GM23248 (cell line): ENCODE measurements at regions not wholly inside any gene's neighbourhood (a gene's known extent, or its start where the extent isn't known, plus 50 kb on each side); places are given as distances from the start of the nearest gene placed in this dataset.
"Not testable (repeated sequence)": the region's sequence is repeated elsewhere in the genome, so short reads cannot be mapped to it uniquely, and the experiment has no call there.

Experiments used
- DNase-seq: peaks from one replicate; pipeline ENCODE4 v3.0.0-alpha.2; 2015
- H2AFZ ChIP-seq: fragments of 200-600 bp; sonication (generic); 2 replicates; pipeline ENCODE4 v1.6.1; 2016; ENCODE audit warnings: antibody characterized with exemption
- H3F3A ChIP-seq: fragments of 200-600 bp; sonication (generic); 2 replicates; pipeline ENCODE4 v1.6.1; 2016; ENCODE audit warnings: mild to moderate bottlenecking, antibody characterized with exemption, mixed run types; ENCODE audit not compliant: insufficient read depth
- H3K27ac ChIP-seq: fragments of 200-600 bp; sonication (generic); 2 replicates; pipeline ENCODE4 v1.5.1; 2016; ENCODE audit warnings: mild to moderate bottlenecking
- H3K27me3 ChIP-seq: fragments of 200-600 bp; sonication (generic); replicated peaks from 2 replicates; pipeline ENCODE4 v1.6.1; 2016; ENCODE audit warnings: mild to moderate bottlenecking; ENCODE audit not compliant: insufficient read depth
- H3K36me3 ChIP-seq: fragments of 200-600 bp; sonication (generic); 2 replicates; pipeline ENCODE4 v1.6.1; 2016; ENCODE audit warnings: low read depth, mild to moderate bottlenecking
- H3K4me1 ChIP-seq: fragments of 200-600 bp; sonication (generic); 2 replicates; pipeline ENCODE4 v1.6.1; 2016; ENCODE audit warnings: mild to moderate bottlenecking; ENCODE audit not compliant: insufficient read depth
- H3K4me2 ChIP-seq: fragments of 200-600 bp; sonication (generic); one replicate; pipeline ENCODE4 v1.6.1; 2016; ENCODE audit warnings: mild to moderate bottlenecking; ENCODE audit not compliant: unreplicated experiment
- H3K4me3 ChIP-seq: fragments of 200-600 bp; sonication (generic); 2 replicates; pipeline ENCODE4 v1.5.1; 2016; ENCODE audit warnings: mild to moderate bottlenecking
- H3K79me2 ChIP-seq: fragments of 200-600 bp; sonication (generic); 2 replicates; pipeline ENCODE4 v1.6.1; 2016; ENCODE audit warnings: mild to moderate bottlenecking; ENCODE audit not compliant: insufficient read depth
- H3K9ac ChIP-seq: fragments of 200-600 bp; sonication (generic); 2 replicates; pipeline ENCODE4 v1.6.1; 2016; ENCODE audit warnings: mild to moderate bottlenecking
- H3K9me2 ChIP-seq: fragments of 200-600 bp; sonication (generic); 2 replicates; pipeline ENCODE4 v1.6.1; 2016; ENCODE audit warnings: mixed run types, mild to moderate bottlenecking, moderate library complexity; ENCODE audit not compliant: insufficient read depth
- H3K9me3 ChIP-seq: fragments of 200-600 bp; sonication (generic); one replicate; pipeline ENCODE4 v1.6.1; 2017; ENCODE audit warnings: low read depth
- H4K20me1 ChIP-seq: fragments of 200-600 bp; sonication (generic); 2 replicates; pipeline ENCODE4 v1.6.0; 2016; ENCODE audit not compliant: insufficient read depth
- EZH2 ChIP-seq: fragments of 200-600 bp; sonication (generic); IDR thresholded peaks from 2 replicates; pipeline ENCODE4 v1.6.1; 2018; ENCODE audit warnings: antibody characterized with exemption, mild to moderate bottlenecking; ENCODE audit not compliant: insufficient read depth, poor library complexity, severe bottlenecking
- EZH2phosphoT487 ChIP-seq: fragments of 200-600 bp; sonication (generic); IDR thresholded peaks from 2 replicates; pipeline ENCODE4 v1.6.1; 2018; ENCODE audit warnings: antibody characterized with exemption, moderate library complexity, mild to moderate bottlenecking, low read depth; ENCODE audit not compliant: insufficient read depth
- WGBS, 2 experiments: methylation state at CpG; one replicate each; pipeline ENCODE4 v1.1.6; 2015 to 2017; ENCODE audit warnings: low lambda C conversion rate in 2 of 2, low coverage in 1 of 2; ENCODE audit errors: missing lambda C conversion rate in 2 of 2; 5-methylcytosine and 5-hydroxymethylcytosine counted together
- in situ Hi-C: fragments of 300-500 bp; cut with MboI; formaldehyde crosslinking; loops from 2 replicates; pipeline ENCODE4 v1.15.0; 2020

GRCh38 chr15:69675731-69676130 lies 223.1 kb downstream of the RPLP1 start:
- H3K9ac ChIP-seq: no peak overlapping the region
- H3K4me3 ChIP-seq: no peak overlapping the region
- H3K9me2 ChIP-seq: no peaks in the 10 kb centered on the region
- no peak for DNase-seq
- in situ Hi-C loops: no loop called here
- H3K4me2 ChIP-seq: no peak overlapping the region
- no peaks in the 10 kb centered on the region for H3K36me3 ChIP-seq
- H3K79me2 ChIP-seq: no peaks in the 10 kb centered on the region
- TF ChIP-seq EZH2 (no peak), EZH2phosphoT487 (no peak)
- no peak overlapping the region for H2AFZ ChIP-seq
- H3F3A ChIP-seq: no peaks in the 10 kb centered on the region
- H3K9me3 ChIP-seq: no peaks in the 10 kb centered on the region
- peaks cover 59% of the 10 kb centered on the region for H3K27me3 ChIP-seq
- no peaks in the 10 kb centered on the region for H4K20me1 ChIP-seq
- 56 to 58% methylated on average over 2 of the region's 2 CpGs for WGBS, 2 experiments
- no peaks in the 10 kb centered on the region for H3K4me1 ChIP-seq
- no peak overlapping the region for H3K27ac ChIP-seq

DNA sequence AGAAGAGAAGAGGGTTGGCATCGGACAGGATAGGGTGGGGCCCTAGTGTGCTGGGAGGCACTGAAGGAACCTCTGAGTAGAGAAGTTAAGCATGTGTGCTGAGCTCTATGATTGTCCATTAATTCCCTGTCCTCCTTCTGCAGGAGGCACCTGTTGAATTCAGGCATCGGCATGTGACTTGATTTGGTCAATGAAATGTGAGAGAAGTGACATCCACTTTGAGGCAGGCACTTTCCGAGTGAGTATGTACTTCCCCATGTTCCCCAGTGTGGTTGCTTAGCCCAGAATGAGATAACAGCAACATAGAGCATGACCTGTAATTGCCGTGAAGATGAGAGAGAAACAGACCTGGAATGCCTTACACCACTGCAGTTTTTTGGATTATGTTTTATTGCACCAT lies 224.8 kb downstream of the RPLP1 start:
- Histone ChIP-seq H3K4me2 (no peak overlapping the region), H3F3A (no peaks in the 10 kb centered on the region), H3K9me2 (no peaks in the 10 kb centered on the region), H2AFZ (no peak overlapping the region), H3K79me2 (no peaks in the 10 kb centered on the region), H3K4me3 (no peak overlapping the region), H3K9ac (no peak overlapping the region), H3K4me1 (no peaks in the 10 kb centered on the region), H4K20me1 (no peaks in the 10 kb centered on the region), H3K36me3 (no peaks in the 10 kb centered on the region), H3K9me3 (no peaks in the 10 kb centered on the region), H3K27ac (no peak overlapping the region), H3K27me3 (peaks cover 66% of the 10 kb centered on the region)
- TF ChIP-seq EZH2phosphoT487 (no peak), EZH2 (no peak)
- 42 to 50% methylated on average over 4 of the region's 4 CpGs for WGBS, 2 experiments
- in situ Hi-C loops: no loop called here
- DNase-seq: no peak

DNA sequence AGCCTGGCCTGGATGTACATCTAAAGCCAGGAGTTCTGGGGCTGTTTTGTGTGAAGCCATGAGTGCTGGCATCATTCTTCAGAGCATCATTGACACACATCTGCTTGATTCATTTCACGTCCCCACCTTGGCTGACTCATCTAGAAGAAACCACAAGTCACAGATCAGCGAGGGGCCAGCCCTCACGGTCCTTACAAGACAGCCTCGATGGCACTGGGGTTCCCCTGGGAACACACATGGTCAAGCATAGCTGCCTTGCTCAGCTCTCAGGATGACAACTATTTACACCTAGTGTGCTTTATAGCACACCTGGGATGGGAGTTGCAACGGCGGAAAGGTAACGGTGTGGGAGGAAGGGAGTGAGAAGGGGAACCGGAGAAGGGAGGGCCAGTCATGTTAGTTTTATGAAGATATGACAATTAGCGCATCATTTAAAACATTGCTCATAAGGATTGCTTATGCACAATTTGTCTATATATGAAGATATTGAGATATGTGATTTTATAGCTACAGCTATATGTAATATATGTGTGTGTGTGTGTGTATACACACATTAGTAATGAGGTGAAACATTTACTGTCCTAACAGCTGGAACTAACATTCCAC lies 227.1 kb downstream of the RPLP1 start:
- in situ Hi-C loops: no loop called here
- H3F3A ChIP-seq: no peaks in the 10 kb centered on the region
- no peaks in the 10 kb centered on the region for H3K9me2 ChIP-seq
- H2AFZ ChIP-seq: no peak overlapping the region
- no peaks in the 10 kb centered on the region for H3K9me3 ChIP-seq
- no peak overlapping the region for H3K9ac ChIP-seq
- H3K36me3 ChIP-seq: no peaks in the 10 kb centered on the region
- TF ChIP-seq EZH2phosphoT487: no peak
- TF ChIP-seq EZH2: no peak
- H3K4me1 ChIP-seq: no peaks in the 10 kb centered on the region
- DNase-seq: no peak
- H3K27ac ChIP-seq: no peak overlapping the region
- H3K4me3 ChIP-seq: no peak overlapping the region
- no peaks in the 10 kb centered on the region for H4K20me1 ChIP-seq
- H3K79me2 ChIP-seq: no peaks in the 10 kb centered on the region
- H3K27me3 ChIP-seq: peaks cover 53% of the 10 kb centered on the region
- 53% methylated on average over 9 of the region's 9 CpGs for WGBS, 2 experiments
- H3K4me2 ChIP-seq: no peak overlapping the region

DNA sequence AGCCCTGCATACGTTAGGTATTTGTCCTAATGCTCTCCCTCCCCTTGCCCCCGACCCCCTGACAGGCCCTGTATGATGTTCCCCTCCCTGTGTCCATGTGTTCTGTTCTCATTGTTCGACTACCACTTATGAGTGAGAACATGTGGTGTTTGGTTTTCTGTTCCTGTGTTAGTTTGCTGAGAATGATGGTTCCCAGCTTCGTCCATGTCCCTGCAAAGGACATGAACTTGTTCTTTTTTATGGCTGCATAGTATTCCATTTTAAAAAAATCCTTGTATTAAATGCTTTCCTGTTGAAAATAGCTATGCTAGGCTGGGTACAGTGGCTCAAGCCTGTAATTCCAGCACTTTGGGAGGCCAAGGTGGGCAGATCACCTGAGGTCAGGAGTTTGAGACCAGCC lies 232.2 kb downstream of the RPLP1 start:
- H3K79me2 ChIP-seq, DNase-seq, H3K9me2 ChIP-seq, H3F3A ChIP-seq, H2AFZ ChIP-seq, H3K27ac ChIP-seq, H3K9me3 ChIP-seq, H4K20me1 ChIP-seq, H3K4me3 ChIP-seq, H3K9ac ChIP-seq, H3K4me1 ChIP-seq, H3K36me3 ChIP-seq, H3K4me2 ChIP-seq, in situ Hi-C loops: not testable (repeated sequence)
- WGBS, 2 experiments: 31 to 39% methylated on average over 4 of the region's 4 CpGs
- H3K27me3 ChIP-seq: peaks cover 20% of the 10 kb centered on the region; the same call in 1 of the 2 replicates
